Endothelial cell of umbilical vein (primary cell): ENCODE measurements at regions not wholly inside any gene's neighbourhood (a gene's known extent, or its start where the extent isn't known, plus 50 kb on each side); places are given as distances from the start of the nearest gene placed in this dataset.

Experiments
- BruUV-seq: library from RNA; stranded (reverse); fragments of 400-500 nt; replicated peaks from 2 replicates; lab custom pipeline; 2021; lab: Mats Ljungman, UMichigan
- CTCF ChIA-PET: fragments of 300-600, 350-600 bp; sonication (Branson Sonifier 250); formaldehyde crosslinking; loops from one replicate; lab custom pipeline; 2021; ENCODE audit warnings: antibody characterized with exemption, inconsistent platforms; lab: Charles Lee
- POLR2A ChIA-PET: fragments of 300-600, 350-600 bp; sonication (Branson Sonifier 250); formaldehyde crosslinking; loops from one replicate; lab custom pipeline; 2021; ENCODE audit warnings: antibody characterized with exemption, inconsistent platforms; lab: Charles Lee
- DNase-seq: peaks from one replicate; pipeline ENCODE4 v3.0.0-alpha.2; 2011; ENCODE audit warnings: low read depth, low spot score
- FAIRE-seq: peaks from 2 replicates; lab custom pipeline; 2011; peaks lifted over from hg19 to GRCh38; lab: Jason Lieb, UNC
- H2AFZ ChIP-seq: 2 replicates; pipeline ENCODE4 v1.6.0; 2012; ENCODE audit warnings: low read depth, low read length, control low read depth, inconsistent platforms
- H3K27ac ChIP-seq: 2 replicates; pipeline ENCODE4 v1.5.1; 2011; ENCODE audit warnings: low read depth, mild to moderate bottlenecking, control low read depth, low read length, moderate library complexity; ENCODE audit not compliant: insufficient read depth
- H3K27me3 ChIP-seq, 2 experiments: 2 replicates each; pipeline versions ENCODE4 v1.6.0 to v1.6.1; 2011; ENCODE audit warnings: low read length in 2 of 2, mixed read lengths in 1 of 2; ENCODE audit not compliant: control insufficient read depth in 2 of 2, insufficient read depth in 2 of 2
- H3K36me3 ChIP-seq, 2 experiments: 2 replicates in 1 of 2; 3 replicates in 1 of 2; pipeline ENCODE4 v1.5.1; 2011; ENCODE audit warnings: low read length in 2 of 2, mild to moderate bottlenecking in 1 of 2, moderate library complexity in 1 of 2; ENCODE audit not compliant: control insufficient read depth in 2 of 2, insufficient read depth in 2 of 2; ENCODE audit errors: extremely low read depth in 1 of 2
- H3K4me1 ChIP-seq: 3 replicates; pipeline ENCODE4 v1.5.1; 2011; ENCODE audit warnings: mild to moderate bottlenecking, low read length; ENCODE audit not compliant: control insufficient read depth, insufficient read depth; ENCODE audit errors: extremely low read depth
- H3K4me2 ChIP-seq: 2 replicates; pipeline ENCODE4 v1.6.1; 2011; ENCODE audit warnings: low read length, control low read depth, mixed read lengths; ENCODE audit not compliant: insufficient read depth
- H3K4me3 ChIP-seq, 3 experiments: fragments of 200-600 bp in 1 of 3; sonication (generic), shearing (Covaris generic) in 1 of 3; replicated peaks in 1 of 3; 2 replicates each; pipeline ENCODE4 v1.5.1; 2011 to 2016; ENCODE audit warnings: control low read depth in 3 of 3, low read length in 3 of 3, mild to moderate bottlenecking in 2 of 3, inconsistent platforms in 1 of 3, low read depth in 1 of 3, moderate library complexity in 1 of 3; ENCODE audit not compliant: insufficient read depth in 1 of 3
- H3K79me2 ChIP-seq: 2 replicates; pipeline ENCODE4 v1.6.0; 2012; ENCODE audit warnings: low read length, inconsistent platforms; ENCODE audit not compliant: control insufficient read depth, insufficient read depth
- H3K9ac ChIP-seq: replicated peaks from 2 replicates; pipeline ENCODE3; 2011; ENCODE audit warnings: low read length, control low read depth; ENCODE audit not compliant: insufficient read depth; ENCODE audit errors: extremely low read depth
- H3K9me1 ChIP-seq: replicated peaks from 3 replicates; pipeline ENCODE4 v1.6.0; 2011; ENCODE audit warnings: mild to moderate bottlenecking, low read length; ENCODE audit not compliant: control insufficient read depth, insufficient read depth; ENCODE audit errors: extremely low read depth
- H3K9me3 ChIP-seq: replicated peaks from 2 replicates; pipeline ENCODE4 v1.5.1; 2012; ENCODE audit warnings: low read length, inconsistent platforms; ENCODE audit not compliant: control insufficient read depth, insufficient read depth
- H4K20me1 ChIP-seq: replicated peaks from 2 replicates; pipeline ENCODE3; 2011; ENCODE audit warnings: mild to moderate bottlenecking, low read length; ENCODE audit not compliant: control insufficient read depth, insufficient read depth; ENCODE audit errors: extremely low read depth
- CTCF ChIP-seq, 2 donors: IDR thresholded peaks; 1 replicate in 1 of 2; 2 replicates in 1 of 2; pipeline ENCODE4 v1.5.1; 2011; ENCODE audit warnings: low read length in 2 of 2, mild to moderate bottlenecking in 2 of 2, moderate library complexity in 2 of 2, control low read depth in 1 of 2, inconsistent platforms in 1 of 2, low read depth in 1 of 2; ENCODE audit not compliant: insufficient read depth in 1 of 2; ENCODE audit errors: extremely low read depth in 1 of 2
- EZH2 ChIP-seq: IDR thresholded peaks from 2 replicates; pipeline ENCODE4 v1.6.1; 2012; ENCODE audit warnings: borderline replicate concordance, low read depth, mild to moderate bottlenecking, moderate library complexity, low read length, inconsistent platforms; ENCODE audit not compliant: severe bottlenecking
- FOS ChIP-seq: IDR thresholded peaks from 2 replicates; pipeline ENCODE4 v1.6.1; 2011; ENCODE audit warnings: mild to moderate bottlenecking, low read length, moderate library complexity, borderline replicate concordance; ENCODE audit not compliant: insufficient read depth
- GATA2 ChIP-seq: IDR thresholded peaks from 2 replicates; pipeline ENCODE4 v1.7.0; 2011; ENCODE audit warnings: low read depth, mild to moderate bottlenecking, moderate library complexity, mixed read lengths, low read length; ENCODE audit not compliant: insufficient read length, insufficient read depth
- JUN ChIP-seq: IDR thresholded peaks from 2 replicates; pipeline ENCODE4 v1.6.1; 2011; ENCODE audit warnings: borderline replicate concordance, low read depth; ENCODE audit not compliant: insufficient read length, insufficient read depth
- MYC ChIP-seq: IDR thresholded peaks from one replicate; pipeline ENCODE4 v1.6.1; 2011; ENCODE audit warnings: mild to moderate bottlenecking, low read depth, low read length
- POLR2A ChIP-seq: IDR thresholded peaks from 2 replicates; pipeline ENCODE4 v1.6.1; 2012; ENCODE audit warnings: low read depth, mild to moderate bottlenecking, control low read depth, low read length
- POLR2AphosphoS5 ChIP-seq: IDR thresholded peaks from 2 replicates; pipeline ENCODE4 v1.6.1; 2012; ENCODE audit warnings: low read depth, mild to moderate bottlenecking, control low read depth, low read length, moderate library complexity; ENCODE audit not compliant: insufficient read depth
- dilution Hi-C: fragments of 300-500 bp; cut with MboI; formaldehyde crosslinking; loops from one replicate; pipeline ENCODE4 v1.15.0; 2019; ENCODE audit warnings: low sequenced_read_pairs; ENCODE audit not compliant: extremely low pct_ligation_motif_present
- intact Hi-C: fragments of 100-400 bp; cut with micrococcal nuclease; formaldehyde crosslinking; loops from one replicate; pipeline ENCODE4 v1.10.0; 2022
- TF ChIP-seq, protein P1 (sequence below): IDR thresholded peaks from 2 replicates; pipeline ENCODE4 v1.6.1; 2011; ENCODE audit not compliant: insufficient read depth, insufficient read length

GRCh38 chr4:167419468-167420140, 185.3 kb upstream of the SPOCK3 start:
- Histone ChIP-seq H3K9me3 (no peaks in the 10 kb centered on the region), H3K9ac (no peak overlapping the region), H3K9me1 (no peaks in the 10 kb centered on the region), H3K4me1 (no peaks in the 10 kb centered on the region), H3K4me3 (no peak overlapping the region), H3K27ac (no peak overlapping the region), H4K20me1 (no peaks in the 10 kb centered on the region), H3K4me2 (no peak overlapping the region), H2AFZ (no peak overlapping the region), H3K36me3 (no peaks in the 10 kb centered on the region), H3K79me2 (no peaks in the 10 kb centered on the region), H3K27me3 (no peaks in the 10 kb centered on the region)
- no TSS peak for BruUV-seq
- DNase-seq: no peak
- POLR2A ChIA-PET: no interaction called here
- CTCF ChIA-PET: no interaction called here
- dilution Hi-C loops: no loop called here
- TF ChIP-seq MYC: no peak
- TF ChIP-seq FOS: no peak
- TF ChIP-seq, protein P1, sequence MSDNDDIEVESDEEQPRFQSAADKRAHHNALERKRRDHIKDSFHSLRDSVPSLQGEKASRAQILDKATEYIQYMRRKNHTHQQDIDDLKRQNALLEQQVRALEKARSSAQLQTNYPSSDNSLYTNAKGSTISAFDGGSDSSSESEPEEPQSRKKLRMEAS: no peak
- no peak for TF ChIP-seq CTCF (IDR thresholded peaks at IDR 0.05; ENCODE audit: extremely low read depth in 1 of 2, insufficient read depth in 1 of 2, low read depth in 1 of 2, low read length in 2 of 2)
- TF ChIP-seq POLR2A: no peak
- TF ChIP-seq JUN: no peak
- TF ChIP-seq EZH2: no peak
- no peak for TF ChIP-seq POLR2AphosphoS5
- TF ChIP-seq GATA2: no peak
- intact Hi-C loops: no loop called here
- FAIRE-seq: no peak
